ENCODE measurements at regions not wholly inside any gene's neighbourhood (a gene's known extent, or its start where the extent isn't known, plus 50 kb on each side); places are given as distances from the start of the nearest gene placed in this dataset.

DNA sequence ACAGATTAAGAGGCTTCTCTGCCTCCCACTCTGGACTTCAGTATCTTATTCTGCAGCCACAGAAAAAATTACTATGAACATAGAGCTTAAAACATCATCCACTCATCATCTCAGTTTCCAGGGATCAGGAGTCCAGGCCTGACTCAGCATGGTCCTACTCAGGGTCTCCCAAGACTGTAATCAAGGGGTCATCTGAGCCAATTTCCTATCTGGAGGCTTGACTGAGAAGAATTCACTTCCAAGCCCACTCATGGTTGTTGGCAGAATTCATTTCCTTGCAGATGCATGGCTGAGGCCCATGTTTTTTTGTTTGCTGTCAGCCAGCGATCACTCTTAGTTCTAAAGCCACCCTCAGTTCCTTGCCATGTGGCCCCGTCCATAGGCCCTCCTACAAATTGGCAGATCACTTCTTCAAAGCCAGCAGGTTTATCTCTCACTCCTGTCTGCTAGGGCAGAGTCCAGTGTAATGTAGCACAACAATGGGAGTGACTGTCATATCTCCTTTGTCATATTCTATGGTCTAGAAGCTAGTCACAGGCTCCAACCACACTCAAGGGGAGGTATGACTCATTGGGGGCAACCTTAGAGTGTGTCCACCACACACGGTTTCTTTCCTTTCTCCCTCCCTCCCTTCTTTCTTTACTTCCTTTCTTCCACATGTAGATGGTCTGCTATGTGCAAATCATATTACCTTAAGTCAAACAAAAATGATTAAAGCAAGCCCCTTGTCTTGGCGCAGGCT is 251.6 kb downstream of the QDPR start:
- no peak for TF ChIP-seq RAD21 (IDR thresholded peaks at IDR 0.05; ENCODE audit: low read depth)

DNA sequence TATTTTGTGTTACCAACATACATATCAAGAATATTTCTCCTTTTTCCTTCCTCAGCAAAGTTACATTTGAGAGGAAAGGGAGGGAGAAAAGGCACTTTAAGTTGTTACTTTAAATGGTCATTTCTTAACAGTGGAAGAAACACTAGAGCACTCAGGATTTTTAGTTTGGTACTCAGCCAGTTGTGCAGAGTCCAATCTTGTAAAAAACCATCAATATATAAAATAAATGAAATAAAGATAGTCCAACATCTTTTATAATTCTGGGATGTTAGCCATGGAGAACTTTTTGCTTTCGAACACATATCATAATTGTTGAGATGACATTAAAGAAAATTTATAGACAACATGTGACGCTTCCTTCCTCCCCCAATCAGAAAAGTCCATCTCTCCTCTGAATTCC is 253.8 kb downstream of the QDPR start:
- TF ChIP-seq, protein P1, sequence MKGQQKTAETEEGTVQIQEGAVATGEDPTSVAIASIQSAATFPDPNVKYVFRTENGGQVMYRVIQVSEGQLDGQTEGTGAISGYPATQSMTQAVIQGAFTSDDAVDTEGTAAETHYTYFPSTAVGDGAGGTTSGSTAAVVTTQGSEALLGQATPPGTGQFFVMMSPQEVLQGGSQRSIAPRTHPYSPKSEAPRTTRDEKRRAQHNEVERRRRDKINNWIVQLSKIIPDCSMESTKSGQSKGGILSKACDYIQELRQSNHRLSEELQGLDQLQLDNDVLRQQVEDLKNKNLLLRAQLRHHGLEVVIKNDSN (IDR thresholded peaks at IDR 0.05), result no peak
- TF ChIP-seq, protein P2, sequence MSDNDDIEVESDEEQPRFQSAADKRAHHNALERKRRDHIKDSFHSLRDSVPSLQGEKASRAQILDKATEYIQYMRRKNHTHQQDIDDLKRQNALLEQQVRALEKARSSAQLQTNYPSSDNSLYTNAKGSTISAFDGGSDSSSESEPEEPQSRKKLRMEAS (IDR thresholded peaks at IDR 0.05), result no peak
- TF ChIP-seq NFIC (IDR thresholded peaks at IDR 0.05), result no peak
- TF ChIP-seq EP300 (IDR thresholded peaks at IDR 0.05; ENCODE audit: borderline replicate concordance), result no peak
- TF ChIP-seq EGR1 (IDR thresholded peaks at IDR 0.05), result no peak
- TF ChIP-seq ZBTB7A (IDR thresholded peaks at IDR 0.05; ENCODE audit: low read depth), result no peak
- no peak for TF ChIP-seq CREB1 (IDR thresholded peaks at IDR 0.05; ENCODE audit: low read depth)
- TF ChIP-seq, protein P3, sequence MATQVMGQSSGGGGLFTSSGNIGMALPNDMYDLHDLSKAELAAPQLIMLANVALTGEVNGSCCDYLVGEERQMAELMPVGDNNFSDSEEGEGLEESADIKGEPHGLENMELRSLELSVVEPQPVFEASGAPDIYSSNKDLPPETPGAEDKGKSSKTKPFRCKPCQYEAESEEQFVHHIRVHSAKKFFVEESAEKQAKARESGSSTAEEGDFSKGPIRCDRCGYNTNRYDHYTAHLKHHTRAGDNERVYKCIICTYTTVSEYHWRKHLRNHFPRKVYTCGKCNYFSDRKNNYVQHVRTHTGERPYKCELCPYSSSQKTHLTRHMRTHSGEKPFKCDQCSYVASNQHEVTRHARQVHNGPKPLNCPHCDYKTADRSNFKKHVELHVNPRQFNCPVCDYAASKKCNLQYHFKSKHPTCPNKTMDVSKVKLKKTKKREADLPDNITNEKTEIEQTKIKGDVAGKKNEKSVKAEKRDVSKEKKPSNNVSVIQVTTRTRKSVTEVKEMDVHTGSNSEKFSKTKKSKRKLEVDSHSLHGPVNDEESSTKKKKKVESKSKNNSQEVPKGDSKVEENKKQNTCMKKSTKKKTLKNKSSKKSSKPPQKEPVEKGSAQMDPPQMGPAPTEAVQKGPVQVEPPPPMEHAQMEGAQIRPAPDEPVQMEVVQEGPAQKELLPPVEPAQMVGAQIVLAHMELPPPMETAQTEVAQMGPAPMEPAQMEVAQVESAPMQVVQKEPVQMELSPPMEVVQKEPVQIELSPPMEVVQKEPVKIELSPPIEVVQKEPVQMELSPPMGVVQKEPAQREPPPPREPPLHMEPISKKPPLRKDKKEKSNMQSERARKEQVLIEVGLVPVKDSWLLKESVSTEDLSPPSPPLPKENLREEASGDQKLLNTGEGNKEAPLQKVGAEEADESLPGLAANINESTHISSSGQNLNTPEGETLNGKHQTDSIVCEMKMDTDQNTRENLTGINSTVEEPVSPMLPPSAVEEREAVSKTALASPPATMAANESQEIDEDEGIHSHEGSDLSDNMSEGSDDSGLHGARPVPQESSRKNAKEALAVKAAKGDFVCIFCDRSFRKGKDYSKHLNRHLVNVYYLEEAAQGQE (IDR thresholded peaks at IDR 0.05; ENCODE audit: low read depth), result no peak
- TF ChIP-seq TEAD4 (IDR thresholded peaks at IDR 0.05), result no peak
- no peak for TF ChIP-seq TAF1 (IDR thresholded peaks at IDR 0.05; ENCODE audit: low read depth)
- no peak for TF ChIP-seq FOXM1 (IDR thresholded peaks at IDR 0.05; ENCODE audit: borderline replicate concordance, low read depth)

DNA sequence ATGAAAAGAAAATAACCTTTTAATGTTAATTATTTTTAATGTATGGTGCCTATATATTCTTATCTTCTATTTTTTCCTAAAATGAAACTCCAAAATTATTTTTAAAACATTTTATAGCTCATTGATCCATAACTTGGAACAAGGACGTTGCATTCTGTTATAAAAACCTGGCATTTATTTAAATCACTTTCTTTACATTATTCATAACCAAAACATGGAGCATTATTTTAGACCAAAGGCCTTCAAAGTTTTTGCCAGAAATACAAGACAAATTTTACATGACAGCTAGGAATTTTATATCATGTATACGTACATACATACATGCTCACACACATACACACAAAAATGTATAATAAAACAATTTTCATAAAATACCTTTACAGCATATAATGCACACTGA is 259.8 kb downstream of the QDPR start:
- TF ChIP-seq ZBTB7A (IDR thresholded peaks at IDR 0.05; ENCODE audit: low read depth) (no peak), CREB1 (IDR thresholded peaks at IDR 0.05; ENCODE audit: low read depth) (no peak), TCF12 (IDR thresholded peaks at IDR 0.05; ENCODE audit: low read depth) (no peak)

DNA sequence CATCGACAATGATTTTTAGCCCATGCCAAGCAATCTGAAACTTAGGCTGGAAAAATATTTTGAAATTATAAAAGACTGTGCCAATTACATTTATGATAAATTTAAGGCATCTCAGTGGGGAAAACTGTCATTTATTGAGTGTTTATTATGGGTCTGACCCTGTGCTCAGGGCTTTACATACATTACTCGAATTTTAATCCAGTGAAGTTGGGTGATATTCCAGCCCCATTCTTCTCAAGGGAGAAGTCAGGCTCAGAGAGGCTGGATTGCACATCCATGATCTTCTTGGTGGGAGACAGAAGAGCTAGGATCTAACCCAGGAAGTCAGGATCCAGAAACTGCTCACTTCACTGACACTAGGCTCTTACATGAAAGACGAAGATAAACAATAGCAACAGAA is 260.8 kb downstream of the QDPR start:
- TF ChIP-seq, protein P1 (IDR thresholded peaks at IDR 0.05), result no peak
- TF ChIP-seq EP300 (IDR thresholded peaks at IDR 0.05; ENCODE audit: borderline replicate concordance), result no peak
- no peak for TF ChIP-seq FOXM1 (IDR thresholded peaks at IDR 0.05; ENCODE audit: borderline replicate concordance, low read depth)
- no peak for TF ChIP-seq CREB1 (IDR thresholded peaks at IDR 0.05; ENCODE audit: low read depth)
- no peak for TF ChIP-seq TEAD4 (IDR thresholded peaks at IDR 0.05)
- no peak for TF ChIP-seq EGR1 (IDR thresholded peaks at IDR 0.05)
- no peak for TF ChIP-seq YY1 (IDR thresholded peaks at IDR 0.05; ENCODE audit: low read depth)
- no peak for TF ChIP-seq TAF1 (IDR thresholded peaks at IDR 0.05; ENCODE audit: low read depth)
- TF ChIP-seq CEBPB (IDR thresholded peaks at IDR 0.05), result no peak
- TF ChIP-seq, protein P2 (IDR thresholded peaks at IDR 0.05), result no peak
- TF ChIP-seq ZBTB7A (IDR thresholded peaks at IDR 0.05; ENCODE audit: low read depth), result no peak
- no peak for TF ChIP-seq NFIC (IDR thresholded peaks at IDR 0.05)

DNA sequence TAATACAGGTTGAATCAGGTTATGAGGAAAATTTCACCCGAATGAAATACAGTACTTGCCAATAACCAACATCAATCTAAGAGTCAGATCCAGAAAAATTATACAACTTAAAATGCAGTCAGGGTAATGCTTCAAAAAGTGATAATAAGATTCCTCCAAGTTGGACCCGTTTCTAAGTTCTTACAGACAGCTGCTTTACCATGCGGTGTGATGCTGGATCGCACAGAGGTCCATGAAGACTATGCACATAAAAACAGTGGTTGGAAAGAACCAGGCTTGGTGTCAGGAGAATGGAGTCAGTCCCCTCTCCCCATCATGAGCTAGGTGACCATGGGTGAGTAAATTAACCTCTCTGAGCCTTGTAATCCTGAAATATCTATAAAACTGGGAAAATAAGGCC is 261.3 kb downstream of the QDPR start:
- TF ChIP-seq, protein P1 (IDR thresholded peaks at IDR 0.05), result no peak
- no peak for TF ChIP-seq YY1 (IDR thresholded peaks at IDR 0.05; ENCODE audit: low read depth)
- TF ChIP-seq, protein P2 (IDR thresholded peaks at IDR 0.05), result no peak

DNA sequence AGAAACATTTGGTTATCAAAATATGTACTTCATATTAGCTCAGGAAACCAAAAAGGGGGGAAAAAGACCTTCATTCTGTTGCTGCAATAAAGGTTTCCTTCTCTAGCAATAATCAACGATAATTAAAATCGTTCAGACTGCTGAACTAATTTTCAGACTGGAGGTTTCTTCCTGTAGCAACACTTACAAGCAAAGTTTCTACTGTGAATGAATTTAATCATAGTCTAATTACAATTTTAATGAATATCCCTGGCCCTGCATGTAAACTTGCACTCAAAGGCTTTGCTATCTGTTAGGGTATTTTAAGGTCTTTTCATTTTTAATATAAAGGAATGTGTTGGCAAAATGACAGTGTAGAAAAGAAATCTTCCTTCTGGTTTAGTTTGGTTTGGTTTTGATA is 265.2 kb downstream of the QDPR start:
- TF ChIP-seq CEBPB (IDR thresholded peaks at IDR 0.05), result no peak
- TF ChIP-seq, protein P3 (IDR thresholded peaks at IDR 0.05; ENCODE audit: low read depth), result no peak

Data from Ishikawa (cell line).